DMS153 treated with DMSO at 0.1 percent for 48 hours (cell line): ENCODE measurements at regions not wholly inside any gene's neighbourhood (a gene's known extent, or its start where the extent isn't known, plus 50 kb on each side); places are given as distances from the start of the nearest gene placed in this dataset.
A peak's percentile ranks its signal among the peaks of the same experiment; 100 is the strongest.

Source experiments
- DNase-seq: peaks from one replicate; lab custom pipeline; 2025; ENCODE audit not compliant: unreplicated experiment; lab: John Stamatoyannopoulos, UW

- no peak for DNase-seq
These were observed 532.3 kb upstream of the PSMD7 start for GRCh38 chr16:73764321-73764720.

DNA sequence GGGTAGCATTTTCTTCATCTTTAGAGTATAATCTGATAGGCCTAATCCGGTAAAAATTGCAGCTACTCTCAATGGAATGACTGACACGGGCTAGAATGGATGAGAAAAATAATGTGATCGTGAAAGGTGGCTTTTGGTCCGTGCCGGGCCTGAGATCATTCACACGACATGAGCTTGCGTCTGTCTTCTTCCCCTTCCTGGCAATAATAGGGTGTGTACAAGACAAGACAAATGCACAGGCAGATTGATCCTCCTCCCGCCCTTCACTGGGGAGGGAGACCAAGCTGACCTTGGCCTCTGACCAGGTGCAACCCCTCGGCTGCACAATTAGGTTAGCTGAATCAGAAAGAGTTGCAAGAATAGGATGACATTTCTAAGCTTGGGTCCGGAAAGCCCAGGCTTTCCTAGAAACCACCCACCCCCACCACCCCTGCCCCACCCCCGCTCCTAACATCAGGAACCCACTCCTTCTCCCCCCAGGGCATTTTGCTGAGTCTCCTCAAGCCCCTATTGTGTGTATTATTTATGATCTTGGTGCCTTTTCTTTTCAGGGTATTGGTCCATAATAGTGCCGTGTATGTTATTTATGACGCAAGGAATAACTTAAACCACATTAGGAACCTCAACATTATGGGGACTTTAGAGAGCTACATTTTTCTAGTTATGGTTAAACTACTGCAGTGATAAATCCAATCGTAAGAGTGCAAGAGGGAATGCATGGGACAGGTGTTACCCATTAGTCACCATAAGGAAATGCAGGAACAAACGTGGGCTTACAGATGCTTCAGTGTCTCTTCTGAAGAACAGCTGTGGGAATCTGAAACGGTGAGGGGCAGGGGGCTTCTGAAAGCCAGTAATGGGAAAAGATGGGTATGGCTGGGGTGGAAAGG, 540.1 kb upstream of the PSMD7 start:
- DNase-seq, result no peak

DNA sequence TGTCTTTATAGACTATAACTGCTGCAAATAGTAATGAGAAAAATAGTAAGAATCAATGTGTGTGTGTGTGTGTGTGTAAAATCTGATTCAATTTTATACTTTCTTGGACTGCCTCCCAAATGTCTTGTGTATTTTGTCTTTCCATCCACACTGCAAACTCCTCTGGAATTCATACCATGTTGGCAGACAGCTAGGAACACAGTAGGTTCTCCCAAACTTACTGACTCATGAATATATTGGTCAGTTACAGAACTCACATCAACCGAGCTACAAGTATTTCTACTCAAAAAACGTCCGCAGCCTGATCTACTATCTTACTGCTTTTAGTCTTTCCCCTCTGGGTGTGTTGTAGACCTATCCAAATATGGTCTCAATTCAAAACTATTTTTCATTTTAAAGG, 542.7 kb upstream of the PSMD7 start:
- no peak for DNase-seq

DNA sequence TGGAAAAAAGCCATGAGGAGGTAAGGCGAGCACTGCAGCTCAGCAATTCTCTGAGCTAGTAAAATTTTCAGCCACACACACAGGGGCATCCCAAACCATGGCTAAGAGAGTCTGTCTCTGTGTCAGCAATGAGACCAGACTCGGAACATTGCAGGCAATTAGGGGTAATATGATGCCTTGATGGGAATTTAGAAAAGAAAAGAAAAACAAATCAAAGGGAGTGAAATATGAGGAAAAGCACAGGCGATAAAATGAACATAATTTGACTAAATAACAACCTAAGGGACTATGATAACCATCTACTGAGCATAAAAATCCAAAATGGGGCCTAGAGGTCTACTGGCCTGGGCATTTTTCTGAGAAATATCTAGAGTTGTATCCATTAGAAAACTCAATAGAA, 546.0 kb upstream of the PSMD7 start:
- no peak for DNase-seq

DNA sequence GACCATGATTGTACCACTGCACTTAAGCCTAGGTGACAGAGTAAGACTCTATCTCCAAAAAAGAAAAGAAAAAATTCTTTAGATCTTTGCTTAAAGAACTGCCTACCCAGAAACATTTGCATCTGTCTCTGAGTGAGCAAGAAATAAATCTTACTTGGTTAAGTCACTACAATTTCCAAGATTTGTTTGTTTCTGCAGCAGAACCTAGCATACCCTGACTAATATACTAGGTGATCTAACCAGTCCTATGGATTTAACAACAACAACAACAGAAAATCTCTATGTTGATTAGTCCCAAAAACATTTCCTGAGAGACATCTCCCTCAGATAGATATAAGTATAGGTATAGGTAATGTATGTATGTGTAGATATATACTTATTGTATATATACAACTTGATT, 549.3 kb upstream of the PSMD7 start:
- DNase-seq, result no peak

- no peak for DNase-seq
These were observed 550.1 kb upstream of the PSMD7 start for GRCh38 chr16:73746554-73746953.

DNA sequence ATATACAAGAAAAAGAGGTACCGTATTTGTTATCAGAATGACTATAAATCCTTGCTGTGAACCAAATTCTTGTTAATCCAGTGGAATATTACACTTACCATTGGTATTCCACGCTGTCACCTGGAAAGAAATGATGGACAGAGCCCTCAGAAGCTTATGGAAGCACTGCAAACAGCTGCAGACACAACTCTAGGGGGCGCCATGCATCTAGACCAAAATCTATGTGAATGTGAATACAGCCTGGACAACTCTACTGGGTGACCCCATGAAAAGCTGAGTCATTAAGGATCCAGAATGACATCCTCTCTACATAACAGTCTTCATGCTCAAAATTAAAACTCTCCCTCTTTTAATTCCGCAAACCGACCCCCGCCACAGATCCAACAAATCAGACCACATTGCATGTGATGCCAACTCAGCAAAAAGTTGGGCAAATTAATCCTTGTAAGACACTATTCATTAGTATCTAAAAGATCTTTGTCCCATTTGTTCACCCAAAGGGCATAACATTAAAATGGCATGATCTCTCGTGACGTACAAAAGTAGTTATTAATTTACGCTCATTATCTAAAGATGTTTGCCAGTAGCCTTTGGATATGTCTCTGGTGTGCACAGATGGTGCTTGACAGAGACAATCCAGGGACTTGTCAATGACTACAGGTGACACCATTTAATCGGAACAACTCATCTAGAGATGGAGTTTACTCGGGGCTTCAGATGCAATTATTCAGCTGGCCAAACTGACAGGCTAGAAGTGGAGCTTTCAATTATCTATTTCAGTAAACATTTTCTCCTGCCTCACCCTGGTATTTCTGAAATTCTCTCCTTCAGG, 552.7 kb upstream of the PSMD7 start:
- peak; percentile 9 for DNase-seq

DNA sequence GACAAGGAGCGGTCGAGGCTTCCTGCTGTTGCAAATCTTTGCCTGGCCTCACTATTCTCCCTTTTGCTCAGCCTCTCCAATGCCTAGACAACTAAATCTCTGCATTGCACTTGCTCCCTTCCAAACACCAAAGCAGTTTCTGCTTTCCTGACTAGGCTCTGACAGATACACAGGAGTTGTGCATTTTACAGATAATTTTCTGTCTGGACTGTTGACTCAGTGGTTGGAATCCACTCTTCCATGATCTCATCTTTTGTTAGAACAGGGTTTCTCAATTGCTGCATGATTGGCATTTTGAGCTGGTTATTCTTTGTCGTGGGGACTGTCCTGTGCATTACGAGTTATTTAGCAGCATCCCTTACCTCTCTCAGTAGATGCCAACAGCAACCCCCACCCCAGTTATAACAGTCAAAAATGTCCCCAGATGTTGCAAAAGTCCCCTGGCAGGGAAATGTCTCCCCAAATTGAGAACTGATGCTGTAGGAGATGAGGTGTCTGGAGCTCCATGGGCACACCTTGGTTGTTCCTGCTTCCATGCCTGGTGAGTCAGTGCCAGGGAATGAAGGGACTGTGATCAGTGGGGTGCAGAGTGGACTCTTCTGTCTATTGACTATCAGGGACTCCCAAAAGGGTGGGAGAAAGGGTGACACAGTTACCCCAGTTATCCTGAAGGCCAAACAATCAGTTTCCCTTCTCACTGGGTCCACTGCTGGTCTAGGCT, 557.4 kb upstream of the PSMD7 start:
- no peak for DNase-seq

DNA sequence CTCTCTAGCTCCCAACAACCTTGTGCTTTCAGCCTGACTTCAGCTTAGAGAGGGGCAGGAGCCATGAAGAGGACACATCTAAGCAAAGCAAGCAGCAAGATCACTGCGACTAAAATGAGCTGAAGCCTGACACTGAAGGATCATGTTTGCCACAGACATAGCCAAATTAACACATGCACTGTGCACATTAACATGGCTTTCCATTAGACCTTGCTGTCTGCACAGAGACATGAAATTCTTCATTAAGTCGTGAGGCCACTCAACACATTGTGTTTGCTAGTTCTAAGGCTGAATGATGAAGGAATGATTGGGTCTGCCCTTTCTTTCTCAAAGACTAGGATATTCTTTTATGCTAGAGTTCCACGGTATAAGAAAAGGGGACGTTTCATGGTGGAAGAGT, 558.3 kb upstream of the PSMD7 start:
- no peak for DNase-seq

GRCh38 chr16:73737637-73738036, 559.0 kb upstream of the PSMD7 start:
- no peak for DNase-seq

GRCh38 chr16:73735954-73736353, 560.7 kb upstream of the PSMD7 start:
- DNase-seq, result no peak

DNA sequence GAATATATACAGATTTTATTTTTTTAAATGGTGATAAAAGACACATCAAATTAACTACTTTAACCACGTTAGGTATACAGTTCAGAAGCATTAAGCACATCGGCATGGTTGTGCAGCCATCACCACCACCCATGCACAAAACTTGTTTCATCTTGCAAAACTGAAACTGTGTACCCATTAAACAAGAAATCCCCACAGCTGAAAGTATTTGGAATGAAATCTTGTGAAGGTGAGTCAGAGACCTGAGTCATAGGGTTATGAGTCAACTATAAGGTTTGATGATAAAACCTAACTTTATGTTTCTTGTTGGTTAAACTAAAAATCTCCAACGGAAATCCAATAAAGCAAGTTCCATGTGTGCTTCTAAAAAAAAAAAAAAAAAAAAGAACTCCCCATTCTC, 561.6 kb upstream of the PSMD7 start:
- DNase-seq, result no peak

DNA sequence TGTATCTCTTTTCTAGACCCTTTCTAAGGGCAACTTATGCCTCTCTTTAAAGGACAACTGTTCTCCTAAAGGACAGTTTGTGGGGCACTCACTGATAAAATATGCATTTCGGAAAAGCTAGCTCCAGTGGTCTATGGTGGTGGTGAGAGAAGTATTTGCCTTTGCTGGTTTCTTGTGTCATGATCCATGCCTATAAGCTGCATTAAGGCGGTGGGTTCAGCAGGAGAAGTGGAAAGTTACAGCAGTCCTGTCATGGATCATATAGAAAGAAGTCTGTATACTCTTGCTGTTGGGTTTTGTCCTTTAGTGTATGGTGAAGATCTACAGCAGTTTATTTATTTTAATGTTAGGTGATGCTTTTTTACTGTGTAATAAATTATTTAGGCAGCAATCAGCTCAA, 563.9 kb upstream of the PSMD7 start:
- DNase-seq, result no peak

GRCh38 chr16:73732143-73732542, 564.5 kb upstream of the PSMD7 start:
- DNase-seq, result no peak

- DNase-seq, result no peak
These were observed 566.0 kb upstream of the PSMD7 start for GRCh38 chr16:73730481-73731090.

- no peak for DNase-seq
These were observed 571.5 kb upstream of the PSMD7 start for GRCh38 chr16:73725156-73725555.

- DNase-seq, result no peak
These were observed 572.1 kb upstream of the PSMD7 start for GRCh38 chr16:73724503-73724902.

GRCh38 chr16:73717266-73717974, 579.2 kb upstream of the PSMD7 start:
- DNase-seq, result no peak

DNA sequence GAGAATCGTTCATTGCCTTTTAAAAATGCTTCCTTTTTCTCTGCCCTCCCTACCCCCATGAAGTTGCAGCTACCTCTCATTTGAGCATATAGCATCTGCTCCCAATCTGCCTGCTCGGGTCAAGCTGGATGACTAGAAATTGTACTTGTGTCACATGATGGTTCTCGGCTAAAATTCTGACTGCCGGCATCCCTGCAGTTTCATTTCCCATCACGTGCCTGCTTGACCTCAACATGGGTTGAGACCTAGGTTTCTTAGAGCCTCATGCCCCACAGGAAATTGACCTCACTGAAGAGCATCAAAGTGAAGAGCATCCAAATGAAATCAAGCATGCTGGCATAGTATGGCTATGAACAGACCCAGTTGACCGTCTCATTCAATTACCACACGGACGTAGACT, 581.6 kb upstream of the PSMD7 start:
- no peak for DNase-seq

GRCh38 chr16:73713778-73714495, 582.7 kb upstream of the PSMD7 start:
- DNase-seq, result no peak
